Common myeloid progenitor, CD34-positive (primary cell): ENCODE measurements at regions not wholly inside any gene's neighbourhood (a gene's known extent, or its start where the extent isn't known, plus 50 kb on each side); places are given as distances from the start of the nearest gene placed in this dataset.

Source experiments
- CTCF ChIA-PET: fragments of 350-600 bp; sonication (Branson Sonifier 250); formaldehyde crosslinking; loops from one replicate; lab custom pipeline; 2021; ENCODE audit warnings: antibody characterized with exemption; lab: Charles Lee
- POLR2A ChIA-PET: fragments of 350-600 bp; sonication (Branson Sonifier 250); formaldehyde crosslinking; loops from one replicate; lab custom pipeline; 2021; ENCODE audit warnings: antibody characterized with exemption; lab: Charles Lee
- DNase-seq, 3 donors: peaks; one replicate each; pipeline versions ENCODE4 v3.0.0 to v3.0.0-alpha.2; 2013
- H3K27ac ChIP-seq, 2 experiments: 1 replicate in 1 of 2; 2 replicates in 1 of 2; pipeline ENCODE4 v1.7.0; 2013; ENCODE audit warnings: inconsistent platforms in 2 of 2, low read length in 2 of 2, mild to moderate bottlenecking in 2 of 2, low read depth in 1 of 2, moderate library complexity in 1 of 2; ENCODE audit not compliant: severe bottlenecking in 2 of 2, insufficient read depth in 1 of 2, poor library complexity in 1 of 2
- H3K27me3 ChIP-seq, 5 experiments: replicated peaks in 2 of 5; 1 replicate in 3 of 5; 2 replicates in 2 of 5; pipeline versions ENCODE4 v1.6.1 to v1.7.0; 2013; ENCODE audit warnings: low read length in 4 of 5, mild to moderate bottlenecking in 2 of 5, moderate library complexity in 2 of 5, inconsistent platforms in 1 of 5; ENCODE audit not compliant: insufficient read depth in 5 of 5, control insufficient read depth in 4 of 5
- H3K36me3 ChIP-seq, 4 experiments: 1 replicate in 2 of 4; 2 replicates in 2 of 4; pipeline versions ENCODE4 v1.6.1 to v1.7.0; 2013; ENCODE audit warnings: low read length in 3 of 4, control low read depth in 1 of 4, mild to moderate bottlenecking in 1 of 4; ENCODE audit not compliant: control insufficient read depth in 4 of 4, insufficient read depth in 4 of 4
- H3K4me1 ChIP-seq, 4 experiments: 1 replicate in 3 of 4; 2 replicates in 1 of 4; pipeline versions ENCODE4 v1.6.1 to v1.7.1; 2013; ENCODE audit warnings: low read length in 3 of 4, mild to moderate bottlenecking in 3 of 4, control low read depth in 1 of 4, inconsistent platforms in 1 of 4, moderate library complexity in 1 of 4; ENCODE audit not compliant: control insufficient read depth in 4 of 4, insufficient read depth in 4 of 4; ENCODE audit errors: control extremely low read depth in 1 of 4
- H3K4me3 ChIP-seq, 7 experiments: 1 replicate in 4 of 7; 2 replicates in 3 of 7; pipeline versions ENCODE4 v1.5.1 to v1.7.0; 2013; ENCODE audit warnings: mild to moderate bottlenecking in 7 of 7, low read length in 6 of 7, moderate library complexity in 6 of 7, inconsistent platforms in 2 of 7, low read depth in 2 of 7, control low read depth in 1 of 7; ENCODE audit not compliant: insufficient read depth in 4 of 7, control insufficient read depth in 1 of 7; ENCODE audit errors: extremely low read depth in 1 of 7
- H3K9me3 ChIP-seq, 5 experiments: 1 replicate in 4 of 5; 2 replicates in 1 of 5; pipeline versions ENCODE4 v1.6.1 to v1.7.1; 2013; ENCODE audit warnings: low read length in 4 of 5, mild to moderate bottlenecking in 2 of 5, inconsistent platforms in 1 of 5, low read depth in 1 of 5, moderate library complexity in 1 of 5; ENCODE audit not compliant: control insufficient read depth in 4 of 5, insufficient read depth in 2 of 5; ENCODE audit errors: control extremely low read depth in 1 of 5
- WGBS: methylation state at CpG from one replicate; pipeline ENCODE4 v1.1.5; 2013; ENCODE audit not compliant: insufficient coverage; 5-methylcytosine and 5-hydroxymethylcytosine counted together

DNA sequence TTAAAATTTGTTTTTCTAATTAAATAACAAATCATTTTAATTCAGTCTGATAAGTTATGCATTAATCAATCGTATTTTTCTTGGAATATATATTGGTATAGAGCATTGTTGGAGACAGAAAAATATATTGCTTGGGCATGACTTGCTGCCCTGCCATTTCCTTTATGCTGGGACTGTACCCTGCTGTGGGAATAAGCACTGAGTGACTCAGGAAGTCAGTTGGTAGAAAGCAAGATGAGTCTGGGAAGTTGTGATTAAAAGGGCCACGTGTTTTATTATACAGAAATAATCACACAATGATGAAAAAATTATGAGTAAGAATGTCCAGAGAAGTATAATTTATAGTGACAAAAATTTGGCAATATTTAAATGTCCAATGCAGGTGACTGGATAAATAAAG, 139.5 kb downstream of the KIF18A start:
- no peak overlapping the region for H3K27ac ChIP-seq
- ChIA-PET CTCF (no interaction called here), POLR2A (no interaction called here)
- no peaks in the 10 kb centered on the region for H3K9me3 ChIP-seq
- no peaks in the 10 kb centered on the region for H3K36me3 ChIP-seq
- H3K27me3 ChIP-seq = peaks cover 0 to 3% (median 0%) of the 10 kb centered on the region in 5 experiments
- WGBS = no CpG with 5 or more reads among the region's 2 CpGs
- no peaks in the 10 kb centered on the region for H3K4me1 ChIP-seq
- H3K4me3 ChIP-seq = no peak overlapping the region
- DNase-seq = peak in 1 of 3 donors; percentile 4

DNA sequence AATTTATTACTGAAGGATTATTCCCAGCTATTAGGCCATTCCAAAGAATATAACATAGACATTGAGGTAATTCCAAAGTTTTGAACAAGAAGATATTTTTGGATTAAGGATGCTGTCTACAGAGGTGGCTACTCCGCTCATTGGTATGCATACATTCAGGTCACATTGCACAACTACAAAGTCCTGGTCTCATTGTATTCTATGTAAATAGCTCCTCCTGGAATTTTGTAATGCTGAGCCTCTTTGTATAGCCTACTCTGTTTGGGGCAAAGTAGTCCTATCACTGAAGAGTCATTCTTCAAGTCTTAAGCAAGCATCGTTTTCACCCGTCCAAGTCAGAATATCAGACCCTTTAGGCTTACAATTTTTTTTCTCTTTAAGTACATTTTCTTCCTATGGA, 142.4 kb downstream of the KIF18A start:
- POLR2A ChIA-PET = no interaction called here
- CTCF ChIA-PET = no interaction called here

DNA sequence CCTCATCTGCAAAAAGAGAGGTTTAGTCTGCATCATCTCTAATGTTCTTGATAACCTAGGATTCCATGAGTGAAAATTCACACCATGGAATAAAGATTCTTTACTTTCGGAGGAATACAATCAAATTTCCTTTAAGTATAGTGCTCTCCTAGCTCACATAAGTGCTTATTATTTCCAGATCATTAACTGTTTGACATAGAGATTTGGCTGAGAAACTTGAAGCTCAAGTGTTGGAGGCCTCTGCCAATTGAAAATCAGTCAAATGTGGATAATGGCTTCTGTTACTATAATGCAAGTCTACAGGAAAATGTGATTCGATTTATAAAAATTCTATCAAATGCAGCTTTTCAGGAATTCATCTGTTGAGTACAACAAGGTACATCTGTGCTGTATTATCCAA, 144.6 kb downstream of the KIF18A start:
- no peak for DNase-seq
- WGBS = no CpG with 5 or more reads among the region's 2 CpGs
- Histone ChIP-seq H3K27me3 (peaks cover 0 to 3% (median 0%) of the 10 kb centered on the region in 5 experiments), H3K27ac (no peak overlapping the region), H3K4me1 (no peaks in the 10 kb centered on the region), H3K9me3 (no peaks in the 10 kb centered on the region), H3K4me3 (no peak overlapping the region), H3K36me3 (no peaks in the 10 kb centered on the region)
- ChIA-PET CTCF (no interaction called here), POLR2A (no interaction called here)

More for the DNA sequence above, 142.4 kb downstream of the KIF18A start:
- Histone ChIP-seq H3K4me1 (no peaks in the 10 kb centered on the region), H3K36me3 (no peaks in the 10 kb centered on the region), H3K9me3 (no peaks in the 10 kb centered on the region), H3K27me3 (peaks cover 0 to 3% (median 0%) of the 10 kb centered on the region in 5 experiments), H3K27ac (no peak overlapping the region), H3K4me3 (no peak overlapping the region)
- WGBS = no CpG with 5 or more reads among the region's 3 CpGs
- DNase-seq = no peak

- H3K27ac ChIP-seq = no peak overlapping the region
- H3K4me3 ChIP-seq = no peak overlapping the region
- no peak for DNase-seq
- H3K36me3 ChIP-seq = no peaks in the 10 kb centered on the region
- WGBS = no CpG with 5 or more reads among the region's 1 CpG
- ChIA-PET CTCF (interaction anchor here (1.3 kb wide), 1 partner anchor 28 kb away, joined by 3 read pairs; no protein-coding TSS in a partner anchor), POLR2A (no interaction called here)
- no peaks in the 10 kb centered on the region for H3K9me3 ChIP-seq
- H3K4me1 ChIP-seq = no peaks in the 10 kb centered on the region
- H3K27me3 ChIP-seq = no peaks in the 10 kb centered on the region
Measured at GRCh38 chr11:27949951-27950738, 157.8 kb downstream of the KIF18A start.

DNA sequence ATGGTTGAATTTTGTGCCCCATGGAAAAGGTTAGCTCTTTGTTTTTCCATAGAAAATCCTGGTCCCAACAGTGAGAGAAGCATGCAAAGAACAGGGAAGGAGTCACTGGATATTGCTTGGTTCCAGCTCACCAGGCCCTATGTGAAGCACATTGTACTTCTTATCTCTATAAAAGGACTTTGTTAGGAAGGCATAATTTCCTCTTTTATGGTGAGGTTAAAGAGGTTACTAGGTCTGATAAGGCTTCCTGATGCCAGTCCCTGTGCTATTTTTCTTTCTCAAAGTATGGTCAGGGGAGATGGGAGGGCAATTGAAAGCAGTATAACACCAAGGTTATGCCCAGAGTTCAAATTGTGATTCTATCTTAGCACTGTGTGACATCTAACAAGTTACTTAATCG, 162.6 kb downstream of the KIF18A start:
- DNase-seq = peak; percentile 1 to 54 (median 9)
- POLR2A ChIA-PET = no interaction called here
- no peak overlapping the region for H3K4me3 ChIP-seq
- H3K4me1 ChIP-seq = no peaks in the 10 kb centered on the region
- CTCF ChIA-PET = no interaction called here
- H3K9me3 ChIP-seq = no peaks in the 10 kb centered on the region
- no peaks in the 10 kb centered on the region for H3K27me3 ChIP-seq
- no CpG with 5 or more reads among the region's 1 CpG for WGBS
- H3K27ac ChIP-seq = no peak overlapping the region
- H3K36me3 ChIP-seq = no peaks in the 10 kb centered on the region

- Histone ChIP-seq H3K4me1 (no peaks in the 10 kb centered on the region), H3K27ac (no peak overlapping the region), H3K4me3 (no peak overlapping the region), H3K36me3 (no peaks in the 10 kb centered on the region), H3K9me3 (peaks cover 0 to 3% (median 0%) of the 10 kb centered on the region in 5 experiments), H3K27me3 (no peaks in the 10 kb centered on the region)
- no CpG with 5 or more reads among the region's 4 CpGs for WGBS
- DNase-seq = no peak
- POLR2A ChIA-PET = no interaction called here
- CTCF ChIA-PET = no interaction called here
Measured at GRCh38 chr11:27938011-27938410, 169.9 kb downstream of the KIF18A start.

DNA sequence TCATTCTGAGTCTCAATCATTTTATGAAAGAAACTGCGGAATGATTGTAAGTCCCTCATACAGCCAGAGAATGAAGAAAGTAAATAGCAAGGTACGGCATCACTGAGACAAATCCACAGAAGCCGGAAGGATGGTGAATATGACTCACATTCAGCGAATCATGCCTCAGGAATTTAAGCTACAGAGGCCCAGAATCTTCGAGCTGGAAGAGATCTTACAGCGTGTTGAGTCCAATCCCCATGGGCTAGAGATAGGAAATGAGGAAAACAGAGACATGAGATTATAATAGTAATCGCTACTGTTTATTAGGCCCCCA, 173.2 kb downstream of the KIF18A start:
- ChIA-PET POLR2A (no interaction called here), CTCF (no interaction called here)
- Histone ChIP-seq H3K4me1 (no peaks in the 10 kb centered on the region), H3K27me3 (no peaks in the 10 kb centered on the region), H3K9me3 (peaks cover 0 to 3% (median 0%) of the 10 kb centered on the region in 5 experiments), H3K27ac (no peak overlapping the region), H3K4me3 (no peak overlapping the region), H3K36me3 (no peaks in the 10 kb centered on the region)
- WGBS = 95% methylated on average over 6 of the region's 7 CpGs
- no peak for DNase-seq
